Upper lobe of left lung (tissue), 4 donors: ENCODE measurements at regions not wholly inside any gene's neighbourhood (a gene's known extent, or its start where the extent isn't known, plus 50 kb on each side); places are given as distances from the start of the nearest gene placed in this dataset.

ENCODE experiments used
- CTCF ChIP-seq, 6 experiments: fragments of 450-650 bp in 4 of 6; fragments of 200-600 bp in 2 of 6; sonication (generic) in 2 of 6; IDR thresholded peaks; one replicate each; pipeline ENCODE4 v1.5.1; 2016 to 2019; ENCODE audit warnings: antibody characterized with exemption in 6 of 6
- EP300 ChIP-seq, 4 donors: sonication (generic); formaldehyde crosslinking; IDR thresholded peaks; one replicate each; pipeline ENCODE4 v1.5.1; 2017; ENCODE audit warnings: antibody characterized with exemption in 4 of 4, control low read depth in 2 of 4
- POLR2A ChIP-seq, 4 donors: fragments of 450-650 bp; IDR thresholded peaks; one replicate each; pipeline ENCODE4 v1.5.1; 2016 to 2017; ENCODE audit warnings: antibody characterized with exemption in 4 of 4, mild to moderate bottlenecking in 2 of 4
- POLR2AphosphoS5 ChIP-seq, 2 donors: sonication (generic); formaldehyde crosslinking; IDR thresholded peaks; one replicate each; pipeline ENCODE4 v1.5.1; 2017; ENCODE audit warnings: antibody characterized with exemption in 2 of 2

GRCh38 chr1:195733408-195733807 lies 874.8 kb downstream of the KCNT2 start:
- TF ChIP-seq CTCF (IDR thresholded peaks at IDR 0.05) (no peak), POLR2AphosphoS5 (IDR thresholded peaks at IDR 0.05) (no peak), EP300 (IDR thresholded peaks at IDR 0.05) (no peak), POLR2A (IDR thresholded peaks at IDR 0.05) (no peak)
